ENCODE measurements at regions not wholly inside any gene's neighbourhood (a gene's known extent, or its start where the extent isn't known, plus 50 kb on each side); places are given as distances from the start of the nearest gene placed in this dataset.

DNA sequence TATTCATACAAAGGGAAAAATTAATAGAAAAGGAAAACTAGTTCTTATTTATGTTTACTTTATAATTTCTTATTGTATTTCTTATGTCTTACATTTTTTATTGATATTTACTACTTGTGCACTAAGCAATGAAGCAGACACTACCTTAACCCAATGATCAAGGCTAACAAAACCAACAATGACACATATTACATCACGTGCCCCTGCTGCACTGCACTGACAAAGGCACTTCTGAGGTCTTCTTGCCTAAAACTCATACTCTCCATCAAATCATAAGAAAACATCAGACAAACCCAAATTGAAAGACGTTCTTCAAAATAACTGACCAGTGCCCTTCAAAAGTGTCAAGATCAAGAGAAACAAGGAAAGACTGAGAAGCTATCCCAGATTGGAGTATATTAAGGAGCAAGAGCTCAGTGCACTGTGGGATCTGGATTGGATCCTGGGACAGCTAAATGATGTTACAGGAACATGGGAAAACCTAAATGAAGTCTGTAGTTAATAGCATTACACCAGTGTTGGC, 230.9 kb downstream of the AUH start:
- no peaks in the 10 kb centered on the region for H3K27me3 Mint-ChIP-seq (ENCODE audit: insufficient read depth, low read depth, poor library complexity)
- Histone ChIP-seq H3K79me2 (replicated peaks; ENCODE audit: insufficient read depth) (no peaks in the 10 kb centered on the region), H3K27ac (ENCODE audit: low read depth) (no peak overlapping the region), H3F3A (replicated peaks; ENCODE audit: low read depth) (no peaks in the 10 kb centered on the region), H3K4me1 (ENCODE audit: insufficient read depth) (no peaks in the 10 kb centered on the region), H3K4me2 (no peak overlapping the region), H3K36me3 (ENCODE audit: insufficient read depth) (no peaks in the 10 kb centered on the region), H3K27me3 (ENCODE audit: insufficient read depth) (no peaks in the 10 kb centered on the region), H3K4me3 (no peak overlapping the region), H3K9me2 (ENCODE audit: insufficient read depth) (no peaks in the 10 kb centered on the region), H4K20me1 (replicated peaks; ENCODE audit: insufficient read depth) (no peaks in the 10 kb centered on the region; the same call in 1 of the 2 replicates), H2AFZ (no peak overlapping the region)
- H3K4me3 Mint-ChIP-seq: no peak overlapping the region
- DNase-seq (ENCODE audit: low spot score) (no peak), ATAC-seq (no peak)
- H3K27ac Mint-ChIP-seq: no peak overlapping the region
- no peaks in the 10 kb centered on the region for H3K36me3 Mint-ChIP-seq (ENCODE audit: low read depth)
- H3K9me3 Mint-ChIP-seq: no peaks in the 10 kb centered on the region
- no peaks in the 10 kb centered on the region for H3K4me1 Mint-ChIP-seq
- no peak for TF ChIP-seq STAT1 (IDR thresholded peaks at IDR 0.05; ENCODE audit: unreplicated experiment)
- TF ChIP-seq, protein P1, sequence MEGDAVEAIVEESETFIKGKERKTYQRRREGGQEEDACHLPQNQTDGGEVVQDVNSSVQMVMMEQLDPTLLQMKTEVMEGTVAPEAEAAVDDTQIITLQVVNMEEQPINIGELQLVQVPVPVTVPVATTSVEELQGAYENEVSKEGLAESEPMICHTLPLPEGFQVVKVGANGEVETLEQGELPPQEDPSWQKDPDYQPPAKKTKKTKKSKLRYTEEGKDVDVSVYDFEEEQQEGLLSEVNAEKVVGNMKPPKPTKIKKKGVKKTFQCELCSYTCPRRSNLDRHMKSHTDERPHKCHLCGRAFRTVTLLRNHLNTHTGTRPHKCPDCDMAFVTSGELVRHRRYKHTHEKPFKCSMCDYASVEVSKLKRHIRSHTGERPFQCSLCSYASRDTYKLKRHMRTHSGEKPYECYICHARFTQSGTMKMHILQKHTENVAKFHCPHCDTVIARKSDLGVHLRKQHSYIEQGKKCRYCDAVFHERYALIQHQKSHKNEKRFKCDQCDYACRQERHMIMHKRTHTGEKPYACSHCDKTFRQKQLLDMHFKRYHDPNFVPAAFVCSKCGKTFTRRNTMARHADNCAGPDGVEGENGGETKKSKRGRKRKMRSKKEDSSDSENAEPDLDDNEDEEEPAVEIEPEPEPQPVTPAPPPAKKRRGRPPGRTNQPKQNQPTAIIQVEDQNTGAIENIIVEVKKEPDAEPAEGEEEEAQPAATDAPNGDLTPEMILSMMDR (conservative IDR thresholded peaks at IDR 0.05; ENCODE audit: low read depth in 2 of 2): no peak
- no peak for TF ChIP-seq CREB1 (CRISPR knock-in tag; IDR thresholded peaks at IDR 0.05; ENCODE audit: low read depth)
- TF ChIP-seq, protein P2, sequence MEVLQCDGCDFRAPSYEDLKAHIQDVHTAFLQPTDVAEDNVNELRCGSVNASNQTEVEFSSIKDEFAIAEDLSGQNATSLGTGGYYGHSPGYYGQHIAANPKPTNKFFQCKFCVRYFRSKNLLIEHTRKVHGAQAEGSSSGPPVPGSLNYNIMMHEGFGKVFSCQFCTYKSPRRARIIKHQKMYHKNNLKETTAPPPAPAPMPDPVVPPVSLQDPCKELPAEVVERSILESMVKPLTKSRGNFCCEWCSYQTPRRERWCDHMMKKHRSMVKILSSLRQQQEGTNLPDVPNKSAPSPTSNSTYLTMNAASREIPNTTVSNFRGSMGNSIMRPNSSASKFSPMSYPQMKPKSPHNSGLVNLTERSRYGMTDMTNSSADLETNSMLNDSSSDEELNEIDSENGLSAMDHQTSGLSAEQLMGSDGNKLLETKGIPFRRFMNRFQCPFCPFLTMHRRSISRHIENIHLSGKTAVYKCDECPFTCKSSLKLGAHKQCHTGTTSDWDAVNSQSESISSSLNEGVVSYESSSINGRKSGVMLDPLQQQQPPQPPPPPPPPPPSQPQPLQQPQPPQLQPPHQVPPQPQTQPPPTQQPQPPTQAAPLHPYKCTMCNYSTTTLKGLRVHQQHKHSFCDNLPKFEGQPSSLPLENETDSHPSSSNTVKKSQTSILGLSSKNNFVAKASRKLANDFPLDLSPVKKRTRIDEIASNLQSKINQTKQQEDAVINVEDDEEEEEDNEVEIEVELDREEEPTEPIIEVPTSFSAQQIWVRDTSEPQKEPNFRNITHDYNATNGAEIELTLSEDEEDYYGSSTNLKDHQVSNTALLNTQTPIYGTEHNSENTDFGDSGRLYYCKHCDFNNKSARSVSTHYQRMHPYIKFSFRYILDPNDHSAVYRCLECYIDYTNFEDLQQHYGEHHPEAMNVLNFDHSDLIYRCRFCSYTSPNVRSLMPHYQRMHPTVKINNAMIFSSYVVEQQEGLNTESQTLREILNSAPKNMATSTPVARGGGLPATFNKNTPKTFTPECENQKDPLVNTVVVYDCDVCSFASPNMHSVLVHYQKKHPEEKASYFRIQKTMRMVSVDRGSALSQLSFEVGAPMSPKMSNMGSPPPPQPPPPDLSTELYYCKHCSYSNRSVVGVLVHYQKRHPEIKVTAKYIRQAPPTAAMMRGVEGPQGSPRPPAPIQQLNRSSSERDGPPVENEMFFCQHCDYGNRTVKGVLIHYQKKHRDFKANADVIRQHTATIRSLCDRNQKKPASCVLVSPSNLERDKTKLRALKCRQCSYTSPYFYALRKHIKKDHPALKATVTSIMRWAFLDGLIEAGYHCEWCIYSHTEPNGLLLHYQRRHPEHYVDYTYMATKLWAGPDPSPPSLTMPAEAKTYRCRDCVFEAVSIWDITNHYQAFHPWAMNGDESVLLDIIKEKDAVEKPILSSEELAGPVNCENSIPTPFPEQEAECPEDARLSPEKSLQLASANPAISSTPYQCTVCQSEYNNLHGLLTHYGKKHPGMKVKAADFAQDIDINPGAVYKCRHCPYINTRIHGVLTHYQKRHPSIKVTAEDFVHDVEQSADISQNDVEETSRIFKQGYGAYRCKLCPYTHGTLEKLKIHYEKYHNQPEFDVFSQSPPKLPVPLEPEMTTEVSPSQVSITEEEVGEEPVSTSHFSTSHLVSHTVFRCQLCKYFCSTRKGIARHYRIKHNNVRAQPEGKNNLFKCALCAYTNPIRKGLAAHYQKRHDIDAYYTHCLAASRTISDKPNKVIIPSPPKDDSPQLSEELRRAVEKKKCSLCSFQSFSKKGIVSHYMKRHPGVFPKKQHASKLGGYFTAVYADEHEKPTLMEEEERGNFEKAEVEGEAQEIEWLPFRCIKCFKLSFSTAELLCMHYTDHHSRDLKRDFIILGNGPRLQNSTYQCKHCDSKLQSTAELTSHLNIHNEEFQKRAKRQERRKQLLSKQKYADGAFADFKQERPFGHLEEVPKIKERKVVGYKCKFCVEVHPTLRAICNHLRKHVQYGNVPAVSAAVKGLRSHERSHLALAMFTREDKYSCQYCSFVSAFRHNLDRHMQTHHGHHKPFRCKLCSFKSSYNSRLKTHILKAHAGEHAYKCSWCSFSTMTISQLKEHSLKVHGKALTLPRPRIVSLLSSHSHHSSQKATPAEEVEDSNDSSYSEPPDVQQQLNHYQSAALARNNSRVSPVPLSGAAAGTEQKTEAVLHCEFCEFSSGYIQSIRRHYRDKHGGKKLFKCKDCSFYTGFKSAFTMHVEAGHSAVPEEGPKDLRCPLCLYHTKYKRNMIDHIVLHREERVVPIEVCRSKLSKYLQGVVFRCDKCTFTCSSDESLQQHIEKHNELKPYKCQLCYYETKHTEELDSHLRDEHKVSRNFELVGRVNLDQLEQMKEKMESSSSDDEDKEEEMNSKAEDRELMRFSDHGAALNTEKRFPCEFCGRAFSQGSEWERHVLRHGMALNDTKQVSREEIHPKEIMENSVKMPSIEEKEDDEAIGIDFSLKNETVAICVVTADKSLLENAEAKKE (CRISPR knock-in tag; IDR thresholded peaks at IDR 0.05): no peak
- TF ChIP-seq, protein P3, sequence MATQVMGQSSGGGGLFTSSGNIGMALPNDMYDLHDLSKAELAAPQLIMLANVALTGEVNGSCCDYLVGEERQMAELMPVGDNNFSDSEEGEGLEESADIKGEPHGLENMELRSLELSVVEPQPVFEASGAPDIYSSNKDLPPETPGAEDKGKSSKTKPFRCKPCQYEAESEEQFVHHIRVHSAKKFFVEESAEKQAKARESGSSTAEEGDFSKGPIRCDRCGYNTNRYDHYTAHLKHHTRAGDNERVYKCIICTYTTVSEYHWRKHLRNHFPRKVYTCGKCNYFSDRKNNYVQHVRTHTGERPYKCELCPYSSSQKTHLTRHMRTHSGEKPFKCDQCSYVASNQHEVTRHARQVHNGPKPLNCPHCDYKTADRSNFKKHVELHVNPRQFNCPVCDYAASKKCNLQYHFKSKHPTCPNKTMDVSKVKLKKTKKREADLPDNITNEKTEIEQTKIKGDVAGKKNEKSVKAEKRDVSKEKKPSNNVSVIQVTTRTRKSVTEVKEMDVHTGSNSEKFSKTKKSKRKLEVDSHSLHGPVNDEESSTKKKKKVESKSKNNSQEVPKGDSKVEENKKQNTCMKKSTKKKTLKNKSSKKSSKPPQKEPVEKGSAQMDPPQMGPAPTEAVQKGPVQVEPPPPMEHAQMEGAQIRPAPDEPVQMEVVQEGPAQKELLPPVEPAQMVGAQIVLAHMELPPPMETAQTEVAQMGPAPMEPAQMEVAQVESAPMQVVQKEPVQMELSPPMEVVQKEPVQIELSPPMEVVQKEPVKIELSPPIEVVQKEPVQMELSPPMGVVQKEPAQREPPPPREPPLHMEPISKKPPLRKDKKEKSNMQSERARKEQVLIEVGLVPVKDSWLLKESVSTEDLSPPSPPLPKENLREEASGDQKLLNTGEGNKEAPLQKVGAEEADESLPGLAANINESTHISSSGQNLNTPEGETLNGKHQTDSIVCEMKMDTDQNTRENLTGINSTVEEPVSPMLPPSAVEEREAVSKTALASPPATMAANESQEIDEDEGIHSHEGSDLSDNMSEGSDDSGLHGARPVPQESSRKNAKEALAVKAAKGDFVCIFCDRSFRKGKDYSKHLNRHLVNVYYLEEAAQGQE (IDR thresholded peaks at IDR 0.05; ENCODE audit: unreplicated experiment): no peak
- TF ChIP-seq ZNF331 (CRISPR knock-in tag; IDR thresholded peaks at IDR 0.05; ENCODE audit: low read depth): no peak
- no peak for TF ChIP-seq NANOG (IDR thresholded peaks at IDR 0.05; ENCODE audit: borderline replicate concordance)
- TF ChIP-seq, protein P4, sequence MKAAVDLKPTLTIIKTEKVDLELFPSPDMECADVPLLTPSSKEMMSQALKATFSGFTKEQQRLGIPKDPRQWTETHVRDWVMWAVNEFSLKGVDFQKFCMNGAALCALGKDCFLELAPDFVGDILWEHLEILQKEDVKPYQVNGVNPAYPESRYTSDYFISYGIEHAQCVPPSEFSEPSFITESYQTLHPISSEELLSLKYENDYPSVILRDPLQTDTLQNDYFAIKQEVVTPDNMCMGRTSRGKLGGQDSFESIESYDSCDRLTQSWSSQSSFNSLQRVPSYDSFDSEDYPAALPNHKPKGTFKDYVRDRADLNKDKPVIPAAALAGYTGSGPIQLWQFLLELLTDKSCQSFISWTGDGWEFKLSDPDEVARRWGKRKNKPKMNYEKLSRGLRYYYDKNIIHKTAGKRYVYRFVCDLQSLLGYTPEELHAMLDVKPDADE (IDR thresholded peaks at IDR 0.05): no peak
- TF ChIP-seq EZH2 (IDR thresholded peaks at IDR 0.05; ENCODE audit: low read depth, unreplicated experiment): no peak
